HEK293 (cell line): ENCODE measurements at regions not wholly inside any gene's neighbourhood (a gene's known extent, or its start where the extent isn't known, plus 50 kb on each side); places are given as distances from the start of the nearest gene placed in this dataset.
"Not testable (repeated sequence)": the region's sequence is repeated elsewhere in the genome, so short reads cannot be mapped to it uniquely, and the experiment has no call there.

Source experiments
- CTCF ChIA-PET: fragments of 350-600 bp; formaldehyde crosslinking; extraction: SDS; loops from one replicate; lab custom pipeline; 2021; ENCODE audit warnings: antibody characterized with exemption; lab: Yijun Ruan, JAX
- POLR2A ChIA-PET: fragments of 300-600 bp; formaldehyde crosslinking; extraction: SDS; loops from one replicate; lab custom pipeline; 2020; ENCODE audit warnings: antibody characterized with exemption, inconsistent platforms; lab: Yijun Ruan, JAX
- H3K27ac ChIP-seq: fragments of 200-500 bp; sonication (Bioruptor generic); 2 replicates; pipeline ENCODE4 v1.5.1; 2014; ENCODE audit warnings: low read depth, low read length, control low read depth, inconsistent platforms; ENCODE audit errors: extremely low read depth
- H3K36me3 ChIP-seq, 2 experiments: fragments of 200-500 bp in 1 of 2; sonication (Bioruptor generic) in 1 of 2; 1 replicate in 1 of 2; 2 replicates in 1 of 2; pipeline ENCODE4 v1.5.1; 2014 to 2017; ENCODE audit warnings: inconsistent platforms in 2 of 2, low read length in 2 of 2; ENCODE audit not compliant: control insufficient read depth in 2 of 2, insufficient read depth in 1 of 2
- H3K4me1 ChIP-seq: fragments of 200-500 bp; sonication (Bioruptor generic); 2 replicates; pipeline ENCODE4 v1.5.1; 2014; ENCODE audit warnings: mild to moderate bottlenecking, low read length, inconsistent platforms; ENCODE audit not compliant: control insufficient read depth, insufficient read depth
- H3K4me3 ChIP-seq: 2 replicates; pipeline ENCODE4 v1.5.1; 2011; ENCODE audit warnings: low read depth, mild to moderate bottlenecking, control low read depth, low read length, moderate library complexity
- H3K9me3 ChIP-seq: fragments of 200-500 bp; sonication (Bioruptor generic); 2 replicates; pipeline ENCODE4 v1.5.1; 2014; ENCODE audit warnings: low read depth, low read length, inconsistent platforms; ENCODE audit not compliant: control insufficient read depth, insufficient read depth
- HOXA7 ChIP-seq: sonication (generic); formaldehyde crosslinking; IDR thresholded peaks from 2 replicates; pipeline ENCODE4 v1.8.1; 2022; ENCODE audit warnings: missing genetic modification reagents, borderline replicate concordance
- KLF16 ChIP-seq: fragments of 450-650 bp; formaldehyde crosslinking; IDR thresholded peaks from 2 replicates; pipeline ENCODE4 v1.5.1; 2017; ENCODE audit warnings: missing biosample characterization, missing genetic modification characterization
- REST ChIP-seq: fragments of 450-650 bp; formaldehyde crosslinking; IDR thresholded peaks from 2 replicates; pipeline ENCODE4 v1.5.1; 2016; ENCODE audit warnings: missing biosample characterization, missing genetic modification characterization
- YY2 ChIP-seq: fragments of 450-650 bp; formaldehyde crosslinking; IDR thresholded peaks from 2 replicates; pipeline ENCODE4 v1.5.1; 2016; ENCODE audit warnings: missing biosample characterization, missing genetic modification characterization
- ZFHX2 ChIP-seq: fragments of 450-650 bp; formaldehyde crosslinking; conservative IDR thresholded peaks from 2 replicates; pipeline ENCODE4 v1.5.1; 2016; ENCODE audit warnings: missing biosample characterization, missing genetic modification characterization
- ZFP69B ChIP-seq: fragments of 450-650 bp; formaldehyde crosslinking; IDR thresholded peaks from 2 replicates; pipeline ENCODE4 v1.5.1; 2016; ENCODE audit warnings: missing biosample characterization, missing genetic modification characterization
- ZNF133 ChIP-seq: fragments of 450-650 bp; formaldehyde crosslinking; IDR thresholded peaks from 2 replicates; pipeline ENCODE4 v1.5.1; 2016; ENCODE audit warnings: missing biosample characterization, missing genetic modification characterization
- ZNF146 ChIP-seq: fragments of 450-650 bp; formaldehyde crosslinking; IDR thresholded peaks from 2 replicates; pipeline ENCODE4 v1.5.1; 2016; ENCODE audit warnings: missing biosample characterization, missing genetic modification characterization
- ZNF169 ChIP-seq: fragments of 450-650 bp; formaldehyde crosslinking; IDR thresholded peaks from 2 replicates; pipeline ENCODE4 v1.5.1; 2016; ENCODE audit warnings: missing biosample characterization, missing genetic modification characterization
- ZNF175 ChIP-seq: fragments of 450-650 bp; formaldehyde crosslinking; IDR thresholded peaks from 2 replicates; pipeline ENCODE4 v1.5.1; 2016; ENCODE audit warnings: missing biosample characterization, missing genetic modification characterization
- ZNF184 ChIP-seq: fragments of 450-650 bp; IDR thresholded peaks from 2 replicates; pipeline ENCODE4 v1.5.1; 2018; ENCODE audit warnings: missing biosample characterization, mild to moderate bottlenecking, missing genetic modification characterization
- ZNF292 ChIP-seq: fragments of 450-650 bp; formaldehyde crosslinking; IDR thresholded peaks from 2 replicates; pipeline ENCODE4 v1.5.1; 2016; ENCODE audit warnings: low read depth, missing biosample characterization, missing genetic modification characterization, borderline replicate concordance
- ZNF449 ChIP-seq: fragments of 450-650 bp; formaldehyde crosslinking; IDR thresholded peaks from 2 replicates; pipeline ENCODE4 v1.5.1; 2017; ENCODE audit warnings: missing biosample characterization, mild to moderate bottlenecking, missing genetic modification characterization, moderate library complexity
- ZNF549 ChIP-seq: fragments of 450-650 bp; IDR thresholded peaks from 2 replicates; pipeline ENCODE4 v1.5.1; 2018; ENCODE audit warnings: missing biosample characterization, missing genetic modification characterization, mild to moderate bottlenecking, inconsistent platforms, moderate library complexity
- ZNF670 ChIP-seq: fragments of 450-650 bp; formaldehyde crosslinking; IDR thresholded peaks from 2 replicates; pipeline ENCODE4 v1.5.1; 2016; ENCODE audit warnings: missing biosample characterization, missing genetic modification characterization, low read depth
- ZNF677 ChIP-seq: fragments of 450-650 bp; IDR thresholded peaks from 2 replicates; pipeline ENCODE4 v1.5.0; 2018; ENCODE audit warnings: missing biosample characterization, mild to moderate bottlenecking, missing genetic modification characterization, moderate library complexity
- ZNF704 ChIP-seq: fragments of 450-650 bp; formaldehyde crosslinking; IDR thresholded peaks from 2 replicates; pipeline ENCODE4 v1.5.1; 2016; ENCODE audit warnings: missing biosample characterization, missing genetic modification characterization
- ZNF707 ChIP-seq: fragments of 450-650 bp; formaldehyde crosslinking; IDR thresholded peaks from 2 replicates; pipeline ENCODE4 v1.5.1; 2016; ENCODE audit warnings: missing biosample characterization, missing genetic modification characterization

GRCh38 chr10:16011548-16011947 is 151.2 kb upstream of the MINDY3 start (continued):
- TF ChIP-seq KLF16 (tag by site-specific recombination), result no peak
- no peak for TF ChIP-seq ZNF449 (tag by site-specific recombination)
- TF ChIP-seq ZNF184, result no peak

GRCh38 chr10:16014469-16014868 is 154.2 kb upstream of the MINDY3 start:
- H3K36me3 ChIP-seq, result no peaks in the 10 kb centered on the region
- no peaks in the 10 kb centered on the region for H3K4me1 ChIP-seq

GRCh38 chr10:16016688-16017087 is 156.4 kb upstream of the MINDY3 start:
- POLR2A ChIA-PET, result no interaction called here
- CTCF ChIA-PET, result no interaction called here
- Histone ChIP-seq H3K4me1 (no peaks in the 10 kb centered on the region), H3K9me3 (no peaks in the 10 kb centered on the region; the same call in 1 of the 2 replicates)
- no peak for TF ChIP-seq ZNF146
- no peak for TF ChIP-seq ZFP69B (tag by site-specific recombination)
- no peak for TF ChIP-seq HOXA7
- TF ChIP-seq, all 188 proteins: peak for 0
- Histone ChIP-seq H3K27ac (no peak overlapping the region), H3K36me3 (no peaks in the 10 kb centered on the region), H3K4me3 (no peak overlapping the region)

More at GRCh38 chr10:16014469-16014868, 154.2 kb upstream of the MINDY3 start:
- ChIA-PET CTCF (no interaction called here), POLR2A (no interaction called here)
- no peak for TF ChIP-seq ZNF169 (tag by site-specific recombination)
- TF ChIP-seq ZNF707, result no peak
- no peak for TF ChIP-seq ZNF549
- TF ChIP-seq ZFHX2 (tag by site-specific recombination), result no peak
- no peaks in the 10 kb centered on the region; the same call in 1 of the 2 replicates for H3K9me3 ChIP-seq
- no peak overlapping the region for H3K4me3 ChIP-seq
- H3K27ac ChIP-seq, result no peak overlapping the region

- H3K27ac ChIP-seq, result no peak overlapping the region
- no peak overlapping the region for H3K4me3 ChIP-seq
- no peaks in the 10 kb centered on the region for H3K4me1 ChIP-seq
- no peaks in the 10 kb centered on the region; the same call in 1 of the 2 replicates for H3K9me3 ChIP-seq
- TF ChIP-seq YY2 (tag by site-specific recombination) (no peak), ZNF670 (tag by site-specific recombination) (no peak), ZNF292 (tag by site-specific recombination) (no peak), ZNF704 (tag by site-specific recombination) (no peak), REST (tag by site-specific recombination) (no peak), ZNF133 (tag by site-specific recombination) (peak; percentile 91), ZNF175 (tag by site-specific recombination) (no peak), ZNF677 (no peak)
- ChIA-PET CTCF (no interaction called here), POLR2A (no interaction called here)
- H3K36me3 ChIP-seq, result no peaks in the 10 kb centered on the region
Measured at GRCh38 chr10:16020836-16021235, 160.5 kb upstream of the MINDY3 start.

GRCh38 chr10:16026832-16027231 is 166.5 kb upstream of the MINDY3 start:
- H3K4me1 ChIP-seq, H3K27ac ChIP-seq, H3K4me3 ChIP-seq, H3K36me3 ChIP-seq, POLR2A ChIA-PET, H3K9me3 ChIP-seq: not testable (repeated sequence)
- CTCF ChIA-PET, result interaction anchor here (0.6 kb wide), 1 partner anchor 30 kb away, joined by 3 read pairs; no protein-coding TSS in a partner anchor
